SK-N-SH (cell line): ENCODE measurements at regions not wholly inside any gene's neighbourhood (a gene's known extent, or its start where the extent isn't known, plus 50 kb on each side); places are given as distances from the start of the nearest gene placed in this dataset.

Experiments used
- CTCF ChIA-PET: fragments of 300-600, 350-600 bp; formaldehyde crosslinking; extraction: SDS; loops from one replicate; lab custom pipeline; 2021; lab: Yijun Ruan, JAX
- POLR2A ChIA-PET: fragments of 350-600 bp; sonication (Branson Sonifier 250); formaldehyde crosslinking; extraction: SDS; loops from one replicate; lab custom pipeline; 2020; ENCODE audit warnings: antibody characterized with exemption, inconsistent platforms; lab: Yijun Ruan, JAX
- DNase-seq: peaks from one replicate; pipeline ENCODE4 v3.0.0; 2012
- H2AFZ ChIP-seq: fragments of 200-600 bp; sonication (generic); 2 replicates; pipeline ENCODE4 v1.8.1; 2016; ENCODE audit warnings: antibody characterized with exemption, mild to moderate bottlenecking, low read depth
- H3F3A ChIP-seq: fragments of 200-600 bp; sonication (generic); replicated peaks from 2 replicates; pipeline ENCODE3; 2016; ENCODE audit warnings: antibody characterized with exemption, mild to moderate bottlenecking; ENCODE audit not compliant: insufficient read depth
- H3K27ac ChIP-seq, 2 experiments: fragments of 200-500 bp in 1 of 2; fragments of 200-600 bp in 1 of 2; sonication (Bioruptor generic) in 1 of 2; sonication (generic), shearing (Covaris generic) in 1 of 2; 2 replicates each; pipeline versions ENCODE4 v1.5.1 to v1.6.1; 2014 to 2016; ENCODE audit warnings: low read depth in 2 of 2, inconsistent platforms in 1 of 2, low read length in 1 of 2, mild to moderate bottlenecking in 1 of 2, mixed read lengths in 1 of 2
- H3K27me3 ChIP-seq: fragments of 200-600 bp; sonication (generic), shearing (Covaris generic); 2 replicates; pipeline ENCODE4 v1.6.1; 2016; ENCODE audit warnings: mixed run types; ENCODE audit not compliant: insufficient read depth
- H3K36me3 ChIP-seq, 2 experiments: fragments of 200-500 bp in 1 of 2; fragments of 200-600 bp in 1 of 2; sonication (Bioruptor generic) in 1 of 2; sonication (generic) in 1 of 2; replicated peaks in 1 of 2; 2 replicates each; pipeline versions ENCODE3 to v1.5.1; 2014 to 2016; ENCODE audit warnings: low read length in 1 of 2, mild to moderate bottlenecking in 1 of 2; ENCODE audit not compliant: insufficient read depth in 2 of 2, control insufficient read depth in 1 of 2
- H3K4me1 ChIP-seq, 2 experiments: fragments of 200-500 bp in 1 of 2; fragments of 200-600 bp in 1 of 2; sonication (Bioruptor generic) in 1 of 2; sonication (generic), shearing (Covaris generic) in 1 of 2; 2 replicates each; pipeline versions ENCODE4 v1.5.1 to v1.6.1; 2014 to 2016; ENCODE audit warnings: low read depth in 1 of 2, low read length in 1 of 2, mixed run types in 1 of 2; ENCODE audit not compliant: insufficient read depth in 2 of 2, control insufficient read depth in 1 of 2
- H3K4me2 ChIP-seq: fragments of 200-600 bp; sonication (generic), shearing (Covaris generic); 2 replicates; pipeline ENCODE4 v1.6.1; 2017; ENCODE audit warnings: mixed run types
- H3K4me3 ChIP-seq, 2 experiments: fragments of 200-500 bp in 1 of 2; fragments of 200-600 bp in 1 of 2; sonication (Bioruptor generic) in 1 of 2; sonication (generic), shearing (Covaris generic) in 1 of 2; 2 replicates each; pipeline versions ENCODE4 v1.5.1 to v1.8.1; 2014 to 2016; ENCODE audit warnings: low read depth in 2 of 2, inconsistent platforms in 1 of 2, low read length in 1 of 2, mild to moderate bottlenecking in 1 of 2, mixed read lengths in 1 of 2, moderate library complexity in 1 of 2
- H3K79me2 ChIP-seq: fragments of 200-600 bp; sonication (generic); 2 replicates; pipeline ENCODE4 v1.8.1; 2017; ENCODE audit warnings: mild to moderate bottlenecking; ENCODE audit not compliant: insufficient read depth
- H3K9ac ChIP-seq: fragments of 200-600 bp; sonication (generic); 2 replicates; pipeline ENCODE4 v1.6.1; 2017; ENCODE audit warnings: mixed run types
- H3K9me2 ChIP-seq: fragments of 200-600 bp; sonication (generic); 2 replicates; pipeline ENCODE4 v1.6.1; 2017; ENCODE audit warnings: mixed run types
- H3K9me3 ChIP-seq: fragments of 200-600 bp; sonication (generic); 2 replicates; pipeline ENCODE4 v1.6.1; 2017; ENCODE audit warnings: mixed run types, mild to moderate bottlenecking, moderate library complexity
- H4K20me1 ChIP-seq: fragments of 200-600 bp; sonication (generic); 2 replicates; pipeline ENCODE4 v1.6.1; 2017; ENCODE audit warnings: mild to moderate bottlenecking, mixed run types; ENCODE audit not compliant: insufficient read depth
- ELF1 ChIP-seq: IDR thresholded peaks from 2 replicates; pipeline ENCODE4 v1.4.0; 2012
- FOXJ3 ChIP-seq: sonication (generic); formaldehyde crosslinking; IDR thresholded peaks from 2 replicates; pipeline ENCODE4 v1.5.1; 2020; ENCODE audit warnings: mild to moderate bottlenecking, missing genetic modification reagents
- FOXM1 ChIP-seq: IDR thresholded peaks from 2 replicates; pipeline ENCODE4 v1.4.0; 2012; ENCODE audit warnings: low read depth, mild to moderate bottlenecking
- GATA2 ChIP-seq: sonication (generic); formaldehyde crosslinking; IDR thresholded peaks from 2 replicates; pipeline ENCODE4 v1.5.0; 2020; ENCODE audit warnings: mild to moderate bottlenecking, missing genetic modification reagents
- IRF3 ChIP-seq: fragments of 150-350 bp; IDR thresholded peaks from 2 replicates; pipeline ENCODE4 v1.6.1; 2016; ENCODE audit warnings: mild to moderate bottlenecking, low read depth, low read length
- MXI1 ChIP-seq: IDR thresholded peaks from 2 replicates; pipeline ENCODE4 v1.6.1; 2012; ENCODE audit warnings: mild to moderate bottlenecking, low read depth, low read length, improper control_type of control experiment
- POLR2AphosphoS5 ChIP-seq: IDR thresholded peaks from 2 replicates; pipeline ENCODE4 v1.6.1; 2012; ENCODE audit warnings: low read depth, low read length
- RAD21 ChIP-seq: IDR thresholded peaks from 2 replicates; pipeline ENCODE4 v1.6.1; 2012; ENCODE audit warnings: mild to moderate bottlenecking, low read length
- RCOR1 ChIP-seq: fragments of 150-350 bp; IDR thresholded peaks from 2 replicates; pipeline ENCODE4 v1.6.1; 2017; ENCODE audit warnings: antibody characterized with exemption, low read length
- RFX5 ChIP-seq: IDR thresholded peaks from 2 replicates; pipeline ENCODE4 v1.6.1; 2012; ENCODE audit warnings: mild to moderate bottlenecking, improper control_type of control experiment, low read length
- SIN3A ChIP-seq: IDR thresholded peaks from 2 replicates; pipeline ENCODE4 v1.6.1; 2012; ENCODE audit warnings: low read depth, mild to moderate bottlenecking, low read length, moderate library complexity, borderline replicate concordance
- SMC3 ChIP-seq: IDR thresholded peaks from 2 replicates; pipeline ENCODE4 v1.6.1; 2012; ENCODE audit warnings: low read depth, low read length, improper control_type of control experiment
- WGBS: methylation state at CpG from one replicate; pipeline ENCODE4 v1.1.6; 2017; ENCODE audit warnings: low lambda C conversion rate; 5-methylcytosine and 5-hydroxymethylcytosine counted together
- TF ChIP-seq, protein P1 (sequence below): IDR thresholded peaks from 2 replicates; pipeline ENCODE4 v1.4.0; 2012; ENCODE audit warnings: low read depth
- TF ChIP-seq, protein P2 (sequence below): IDR thresholded peaks from 2 replicates; pipeline ENCODE4 v1.6.1; 2012; ENCODE audit warnings: mild to moderate bottlenecking, low read depth, low read length, moderate library complexity

DNA sequence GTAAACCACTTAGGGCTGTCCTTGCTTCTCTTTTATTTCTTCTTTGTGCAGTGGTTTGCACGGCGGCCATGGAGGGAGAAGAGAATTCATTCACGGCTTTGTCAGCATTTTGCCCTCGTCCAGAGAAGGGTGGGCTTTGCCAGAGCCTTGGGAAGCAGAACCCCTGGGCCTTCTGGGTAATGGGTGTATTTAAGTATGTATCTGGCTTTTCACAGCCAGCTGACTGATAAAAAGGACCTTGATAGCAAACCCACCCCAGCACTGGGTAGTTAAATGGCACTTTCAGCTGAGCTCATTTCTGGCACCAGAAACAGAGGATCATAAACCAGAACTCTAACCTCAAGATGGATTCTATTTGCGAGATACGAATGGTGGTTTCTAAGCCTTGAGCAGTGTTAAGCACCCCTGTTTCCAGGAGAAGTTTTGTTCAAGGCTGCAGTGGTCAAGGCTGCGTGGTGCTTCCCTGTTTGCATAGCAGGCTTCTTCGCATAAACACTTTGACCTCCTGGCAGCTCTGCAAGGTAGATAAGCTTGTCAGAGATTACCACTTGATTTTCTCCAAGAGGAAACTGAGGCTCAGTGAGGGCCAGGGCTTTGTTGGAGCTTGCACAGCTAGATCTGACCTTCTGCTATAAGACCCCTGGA lies 441.6 kb upstream of the KLF4 start:
- POLR2A ChIA-PET: no interaction called here
- H3K4me3 ChIP-seq: no peak overlapping the region
- H3K9me3 ChIP-seq: no peaks in the 10 kb centered on the region
- H3F3A ChIP-seq: peaks cover 8% of the 10 kb centered on the region
- H3K36me3 ChIP-seq: no peaks in the 10 kb centered on the region
- no peak overlapping the region for H3K27ac ChIP-seq
- no peaks in the 10 kb centered on the region for H4K20me1 ChIP-seq
- DNase-seq: no peak
- CTCF ChIA-PET: interaction anchor here (0.6 kb wide), 1 partner anchor 626 kb away, joined by 4 read pairs; no protein-coding TSS in a partner anchor
- H2AFZ ChIP-seq: no peak overlapping the region
- 50% methylated on average over 8 of the region's 8 CpGs for WGBS
- H3K4me2 ChIP-seq: no peak overlapping the region
- no peaks in the 10 kb centered on the region for H3K4me1 ChIP-seq
- no peak overlapping the region for H3K9ac ChIP-seq
- H3K27me3 ChIP-seq: peaks cover 4% of the 10 kb centered on the region; the same call in 1 of the 2 replicates
- no peaks in the 10 kb centered on the region for H3K9me2 ChIP-seq
- H3K79me2 ChIP-seq: no peaks in the 10 kb centered on the region
- no peak for TF ChIP-seq ELF1
- TF ChIP-seq RAD21: no peak
- no peak for TF ChIP-seq MXI1
- no peak for TF ChIP-seq FOXJ3
- no peak for TF ChIP-seq IRF3
- TF ChIP-seq POLR2AphosphoS5: no peak
- no peak for TF ChIP-seq SIN3A
- TF ChIP-seq, protein P1, sequence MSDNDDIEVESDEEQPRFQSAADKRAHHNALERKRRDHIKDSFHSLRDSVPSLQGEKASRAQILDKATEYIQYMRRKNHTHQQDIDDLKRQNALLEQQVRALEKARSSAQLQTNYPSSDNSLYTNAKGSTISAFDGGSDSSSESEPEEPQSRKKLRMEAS: no peak
- TF ChIP-seq SMC3: no peak
- no peak for TF ChIP-seq RFX5
- TF ChIP-seq, protein P2, sequence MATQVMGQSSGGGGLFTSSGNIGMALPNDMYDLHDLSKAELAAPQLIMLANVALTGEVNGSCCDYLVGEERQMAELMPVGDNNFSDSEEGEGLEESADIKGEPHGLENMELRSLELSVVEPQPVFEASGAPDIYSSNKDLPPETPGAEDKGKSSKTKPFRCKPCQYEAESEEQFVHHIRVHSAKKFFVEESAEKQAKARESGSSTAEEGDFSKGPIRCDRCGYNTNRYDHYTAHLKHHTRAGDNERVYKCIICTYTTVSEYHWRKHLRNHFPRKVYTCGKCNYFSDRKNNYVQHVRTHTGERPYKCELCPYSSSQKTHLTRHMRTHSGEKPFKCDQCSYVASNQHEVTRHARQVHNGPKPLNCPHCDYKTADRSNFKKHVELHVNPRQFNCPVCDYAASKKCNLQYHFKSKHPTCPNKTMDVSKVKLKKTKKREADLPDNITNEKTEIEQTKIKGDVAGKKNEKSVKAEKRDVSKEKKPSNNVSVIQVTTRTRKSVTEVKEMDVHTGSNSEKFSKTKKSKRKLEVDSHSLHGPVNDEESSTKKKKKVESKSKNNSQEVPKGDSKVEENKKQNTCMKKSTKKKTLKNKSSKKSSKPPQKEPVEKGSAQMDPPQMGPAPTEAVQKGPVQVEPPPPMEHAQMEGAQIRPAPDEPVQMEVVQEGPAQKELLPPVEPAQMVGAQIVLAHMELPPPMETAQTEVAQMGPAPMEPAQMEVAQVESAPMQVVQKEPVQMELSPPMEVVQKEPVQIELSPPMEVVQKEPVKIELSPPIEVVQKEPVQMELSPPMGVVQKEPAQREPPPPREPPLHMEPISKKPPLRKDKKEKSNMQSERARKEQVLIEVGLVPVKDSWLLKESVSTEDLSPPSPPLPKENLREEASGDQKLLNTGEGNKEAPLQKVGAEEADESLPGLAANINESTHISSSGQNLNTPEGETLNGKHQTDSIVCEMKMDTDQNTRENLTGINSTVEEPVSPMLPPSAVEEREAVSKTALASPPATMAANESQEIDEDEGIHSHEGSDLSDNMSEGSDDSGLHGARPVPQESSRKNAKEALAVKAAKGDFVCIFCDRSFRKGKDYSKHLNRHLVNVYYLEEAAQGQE: no peak

DNA sequence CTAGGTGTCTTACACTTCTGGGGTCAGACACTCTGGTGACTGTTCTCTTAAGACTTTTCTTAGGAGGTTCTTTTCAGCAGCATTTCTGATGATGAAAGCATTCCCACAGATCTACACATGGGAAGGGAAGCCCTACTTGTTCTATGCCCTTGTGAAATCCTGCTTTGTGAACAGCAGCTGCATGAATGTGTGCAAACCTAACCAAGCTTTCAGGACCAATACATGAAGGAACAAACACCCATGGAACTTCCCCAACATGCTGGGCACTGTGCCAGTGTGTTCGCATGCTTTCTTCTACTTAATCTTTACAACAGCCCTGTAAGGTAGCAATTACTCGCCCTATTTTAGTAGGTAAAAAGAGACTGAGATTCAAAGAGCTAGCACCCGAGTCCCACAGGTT lies 439.9 kb upstream of the KLF4 start:
- Histone ChIP-seq H3K9ac (no peak overlapping the region), H3K36me3 (no peaks in the 10 kb centered on the region), H3K4me3 (no peak overlapping the region), H3F3A (peaks cover 8% of the 10 kb centered on the region), H3K9me2 (no peaks in the 10 kb centered on the region), H4K20me1 (no peaks in the 10 kb centered on the region), H2AFZ (no peak overlapping the region), H3K27ac (no peak overlapping the region), H3K27me3 (peaks cover 4% of the 10 kb centered on the region; the same call in 1 of the 2 replicates), H3K9me3 (no peaks in the 10 kb centered on the region), H3K4me1 (no peaks in the 10 kb centered on the region), H3K79me2 (no peaks in the 10 kb centered on the region), H3K4me2 (no peak overlapping the region)
- ChIA-PET CTCF (no interaction called here), POLR2A (no interaction called here)
- TF ChIP-seq GATA2: no peak
- no peak for TF ChIP-seq RCOR1
- no peak for TF ChIP-seq ELF1
- no peak for TF ChIP-seq FOXM1
- no peak for DNase-seq
- WGBS: 30% methylated on average over 3 of the region's 3 CpGs
